ENCODE measurements at regions not wholly inside any gene's neighbourhood (a gene's known extent, or its start where the extent isn't known, plus 50 kb on each side); places are given as distances from the start of the nearest gene placed in this dataset.

DNA sequence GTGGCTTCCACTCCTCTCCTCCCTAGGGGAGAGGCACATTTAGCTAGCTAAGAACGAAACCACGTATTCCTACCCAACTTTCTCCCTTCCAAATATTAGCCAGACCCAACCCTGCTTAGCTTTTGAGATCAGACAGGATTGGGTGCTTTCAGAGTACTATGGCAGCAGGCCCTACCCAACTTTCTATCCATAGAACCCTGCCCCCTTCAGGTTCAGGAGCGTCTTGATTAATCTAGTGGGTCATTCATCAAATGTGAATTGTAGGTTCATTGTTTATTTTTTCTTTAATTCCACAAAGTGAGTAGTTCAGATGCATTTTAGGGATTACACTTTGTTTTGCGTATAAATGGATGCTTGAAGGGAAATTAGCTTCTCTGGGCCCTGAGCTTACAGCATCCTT is 188.3 kb downstream of the MIB1 start:
- Histone ChIP-seq H3K27ac (no peak overlapping the region), H3K4me3 (no peak overlapping the region)
- TF ChIP-seq, protein P1, sequence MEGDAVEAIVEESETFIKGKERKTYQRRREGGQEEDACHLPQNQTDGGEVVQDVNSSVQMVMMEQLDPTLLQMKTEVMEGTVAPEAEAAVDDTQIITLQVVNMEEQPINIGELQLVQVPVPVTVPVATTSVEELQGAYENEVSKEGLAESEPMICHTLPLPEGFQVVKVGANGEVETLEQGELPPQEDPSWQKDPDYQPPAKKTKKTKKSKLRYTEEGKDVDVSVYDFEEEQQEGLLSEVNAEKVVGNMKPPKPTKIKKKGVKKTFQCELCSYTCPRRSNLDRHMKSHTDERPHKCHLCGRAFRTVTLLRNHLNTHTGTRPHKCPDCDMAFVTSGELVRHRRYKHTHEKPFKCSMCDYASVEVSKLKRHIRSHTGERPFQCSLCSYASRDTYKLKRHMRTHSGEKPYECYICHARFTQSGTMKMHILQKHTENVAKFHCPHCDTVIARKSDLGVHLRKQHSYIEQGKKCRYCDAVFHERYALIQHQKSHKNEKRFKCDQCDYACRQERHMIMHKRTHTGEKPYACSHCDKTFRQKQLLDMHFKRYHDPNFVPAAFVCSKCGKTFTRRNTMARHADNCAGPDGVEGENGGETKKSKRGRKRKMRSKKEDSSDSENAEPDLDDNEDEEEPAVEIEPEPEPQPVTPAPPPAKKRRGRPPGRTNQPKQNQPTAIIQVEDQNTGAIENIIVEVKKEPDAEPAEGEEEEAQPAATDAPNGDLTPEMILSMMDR (IDR thresholded peaks at IDR 0.05) = no peak
- DNase-seq (ENCODE audit: low spot score) = no peak

DNA sequence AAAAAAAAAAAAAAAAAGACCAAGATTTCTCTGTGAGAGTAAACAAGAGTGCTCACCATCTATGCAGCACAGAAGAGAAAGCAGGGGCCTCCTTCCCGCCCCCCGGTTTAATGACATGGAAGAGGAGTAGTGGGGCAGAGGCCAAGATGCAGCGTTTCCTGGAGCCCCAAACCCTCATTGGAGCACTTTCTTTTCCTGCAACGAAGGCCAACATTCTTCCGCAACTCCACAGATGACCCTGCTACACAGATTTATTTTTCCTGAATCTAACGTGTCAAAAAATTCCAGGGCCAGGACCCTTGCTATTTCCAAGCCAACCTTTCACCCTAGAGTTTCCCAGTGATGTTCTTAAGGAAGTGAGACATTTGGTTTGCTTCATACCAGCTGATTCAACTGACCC is 189.6 kb downstream of the MIB1 start:
- H3K4me3 ChIP-seq = no peak overlapping the region
- DNase-seq (ENCODE audit: low spot score) = no peak
- no peak overlapping the region for H3K27ac ChIP-seq
- TF ChIP-seq, protein P1 (IDR thresholded peaks at IDR 0.05) = no peak

DNA sequence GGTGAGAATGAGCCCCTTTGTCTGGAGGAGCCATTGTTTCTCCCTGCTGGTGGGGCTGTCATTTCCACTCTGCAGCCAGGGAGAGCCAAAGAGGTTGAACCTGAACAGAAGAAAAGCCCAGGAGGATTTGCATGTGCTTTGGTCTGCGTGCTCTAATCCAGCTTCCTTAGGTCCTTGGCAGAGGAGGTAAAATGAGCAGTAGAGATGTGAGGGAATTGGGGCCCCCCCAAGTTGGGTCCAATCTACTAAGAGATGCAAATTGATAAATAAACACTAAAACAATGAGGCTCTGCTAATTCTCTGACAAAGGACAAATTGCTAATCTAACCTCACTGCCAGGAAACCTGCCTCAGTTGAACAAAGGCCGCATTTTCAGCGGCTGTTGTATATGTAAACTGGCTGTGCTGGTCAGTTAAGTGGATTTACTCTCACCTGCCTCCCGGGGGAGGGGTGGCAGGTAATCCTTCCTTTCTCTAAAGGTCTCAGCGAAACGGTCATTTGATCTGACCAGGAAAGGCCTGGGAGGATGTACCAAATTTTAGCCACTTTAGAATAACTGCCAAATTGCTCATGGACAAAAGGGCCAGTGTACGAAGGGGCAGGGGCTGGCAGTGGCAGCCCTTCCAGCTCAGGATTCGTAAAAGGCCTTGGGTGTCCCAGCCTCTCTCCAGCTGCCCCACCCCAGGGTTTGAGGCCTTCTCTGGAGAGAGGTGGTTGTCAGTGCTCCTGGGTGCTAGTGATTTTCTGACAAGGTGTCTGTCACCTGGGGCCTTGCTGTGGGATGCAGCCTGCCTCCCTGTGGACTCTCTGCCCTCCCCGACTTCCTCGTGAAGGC is 193.6 kb downstream of the MIB1 start:
- no peak overlapping the region for H3K27ac ChIP-seq
- TF ChIP-seq, protein P1 (IDR thresholded peaks at IDR 0.05) = no peak
- no peak overlapping the region for H3K4me3 ChIP-seq
- DNase-seq (ENCODE audit: low spot score) = no peak

DNA sequence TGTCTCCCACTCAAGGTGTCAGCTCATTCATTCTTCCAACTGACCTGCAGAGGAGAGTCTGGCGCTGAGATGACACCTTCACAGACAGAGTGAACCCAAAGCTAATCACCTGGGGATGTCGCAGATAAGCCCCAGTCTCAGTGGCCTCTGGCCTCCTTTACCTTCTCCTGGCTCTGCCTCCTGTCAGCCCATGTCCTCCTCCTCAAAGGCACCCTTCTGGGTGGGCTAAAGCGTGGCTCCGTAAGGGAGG is 194.1 kb downstream of the MIB1 start:
- no peak overlapping the region for H3K4me3 ChIP-seq
- TF ChIP-seq, protein P1 (IDR thresholded peaks at IDR 0.05) = no peak
- DNase-seq (ENCODE audit: low spot score) = no peak
- no peak overlapping the region for H3K27ac ChIP-seq

DNA sequence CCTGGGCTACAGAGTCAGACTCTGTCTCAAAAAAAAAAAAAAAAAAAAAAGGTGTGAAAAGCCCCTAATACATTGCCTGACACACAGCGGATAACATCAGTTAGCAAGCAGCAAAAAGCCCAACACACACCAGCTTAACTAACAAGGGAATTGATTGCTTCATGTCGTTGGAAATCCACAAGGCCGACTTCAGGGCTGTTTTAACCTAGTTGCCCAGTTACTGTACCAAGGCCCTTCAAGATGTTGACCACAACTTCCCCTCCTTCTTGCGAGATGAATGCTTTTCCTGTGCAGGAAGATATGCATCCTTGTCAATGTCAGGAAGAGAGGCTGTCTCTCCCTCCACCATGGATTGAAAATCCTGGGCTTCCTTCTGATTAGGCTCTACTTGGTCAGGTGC is 202.9 kb downstream of the MIB1 start:
- TF ChIP-seq, protein P1 (IDR thresholded peaks at IDR 0.05) = no peak
- no peak for DNase-seq (ENCODE audit: low spot score)
- H3K27ac ChIP-seq = no peak overlapping the region
- no peak overlapping the region for H3K4me3 ChIP-seq

DNA sequence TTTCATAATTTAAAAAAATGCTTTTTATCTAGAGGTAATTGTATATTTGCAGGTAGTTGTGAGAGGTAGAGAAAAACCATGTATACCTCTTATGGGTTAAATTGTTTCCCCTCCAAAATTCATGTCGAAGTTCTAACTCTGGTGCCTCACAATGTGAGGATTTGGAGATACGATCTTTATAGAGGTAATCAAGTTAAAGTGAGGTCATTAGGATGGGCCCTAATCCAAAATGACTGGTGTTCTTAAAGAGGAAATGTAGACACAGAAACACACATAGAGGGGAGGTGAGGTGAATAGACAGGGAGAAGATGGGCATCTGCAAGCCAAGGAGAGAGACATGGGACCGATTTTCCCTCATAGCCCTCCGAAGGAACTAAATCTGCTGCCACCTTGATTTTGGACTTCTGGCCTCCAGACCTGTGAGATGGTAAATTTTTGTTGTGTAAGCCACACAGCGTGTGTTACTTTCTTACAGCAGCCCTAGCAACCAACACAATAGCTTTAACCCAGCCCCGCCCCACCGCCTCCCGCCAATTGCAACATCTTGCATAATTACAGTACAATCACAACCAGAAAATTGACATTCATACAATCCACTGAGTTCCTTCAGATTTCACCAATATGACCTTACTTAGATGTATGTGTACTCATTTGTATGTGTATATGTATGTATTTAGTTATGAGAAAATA is 208.9 kb downstream of the MIB1 start:
- Histone ChIP-seq H3K27ac (no peak overlapping the region), H3K4me3 (no peak overlapping the region)
- no peak for DNase-seq (ENCODE audit: low spot score)
- TF ChIP-seq, protein P1 (IDR thresholded peaks at IDR 0.05) = no peak
